Pancreas (tissue), 10 donors: ENCODE measurements at regions not wholly inside any gene's neighbourhood (a gene's known extent, or its start where the extent isn't known, plus 50 kb on each side); places are given as distances from the start of the nearest gene placed in this dataset.

Source experiments
- ATAC-seq, 4 donors: fragments of 200-7000 bp; cut with Tn5 transposase; one replicate each; pipeline versions ENCODE4 v1.8.0 to v1.9.1; 2020; ENCODE audit warnings: mild to moderate bottlenecking in 4 of 4, moderate library complexity in 4 of 4
- DNase-seq, 6 donors: peaks; one replicate each; pipeline ENCODE4 v3.0.0-alpha.2; 2020
- FAIRE-seq: peaks from 2 replicates; lab custom pipeline; 2012; peaks lifted over from hg19 to GRCh38; lab: Jason Lieb, UNC
- H3K27ac ChIP-seq, 4 donors: fragments of 200-600 bp; sonication (generic); 1 replicate in 3 of 4; 2 replicates in 1 of 4; pipeline versions ENCODE4 v1.5.0 to v1.8.0; 2020
- H3K27me3 ChIP-seq, 4 donors: fragments of 200-600 bp; one replicate each; pipeline ENCODE4 v1.8.0; 2021
- H3K36me3 ChIP-seq, 3 donors: fragments of 200-600 bp; sonication (generic) in 1 of 3; one replicate each; pipeline versions ENCODE4 v1.5.0 to v1.8.0; 2020 to 2021
- H3K4me1 ChIP-seq, 3 donors: fragments of 200-600 bp; one replicate each; pipeline ENCODE4 v1.8.0; 2021
- H3K4me3 ChIP-seq, 4 donors: fragments of 200-600 bp; sonication (generic) in 2 of 4; one replicate each; pipeline versions ENCODE4 v1.5.0 to v1.8.0; 2020 to 2021
- H3K9me3 ChIP-seq, 4 donors: fragments of 200-600 bp; one replicate each; pipeline ENCODE4 v1.8.0; 2021
- CTCF ChIP-seq, 4 donors: fragments of 200-600 bp; sonication (generic) in 3 of 4; IDR thresholded peaks; one replicate each; pipeline versions ENCODE4 v1.5.0 to v1.8.0; 2021; ENCODE audit warnings: antibody characterized with exemption in 4 of 4
- WGBS, 2 donors: extraction: QIAGEN DNeasy Blood & Tissue Kit; methylation state at CpG; one replicate each; pipeline ENCODE4 v1.1.7; 2013; 5-methylcytosine and 5-hydroxymethylcytosine counted together
- intact Hi-C, 3 donors: fragments of 100-400 bp; cut with DNase I; formaldehyde crosslinking; loops; one replicate each; pipeline versions ENCODE4 v1.11.1 to v1.14.2; 2022
- donor health status: healthy with polysubstance abuse.
- donor health status: DM: no; HTN: no; CAD: no; lungs with moderate emphysema.
- donor health status: DM: no; HTN: no; CAD: no.
- donor health status: control.
- donor health status: control.
- donor health status: Bipolar disorder and iron deficiency.
- donor health status: DM: yes; HTN: yes; CAD: no.
- donor health status: DM: no; HTN: no; CAD: no.
- donor health status: DM: no; HTN: no; CAD: no.
- donor health status: DM: yes; HTN: yes; CAD: no.

- Histone ChIP-seq H3K4me1 (no peaks in the 10 kb centered on the region), H3K4me3 (no peak overlapping the region), H3K36me3 (no peaks in the 10 kb centered on the region), H3K27ac (no peak overlapping the region), H3K27me3 (no peaks in the 10 kb centered on the region), H3K9me3 (no peaks in the 10 kb centered on the region)
- no peak for TF ChIP-seq CTCF (IDR thresholded peaks at IDR 0.05)
- WGBS, 2 donors = 66 to 75% methylated on average over 12 of the region's 12 CpGs
- DNase-seq (peak in 1 of 6 donors; percentile 17), ATAC-seq (no peak), FAIRE-seq (no peak)
- intact Hi-C loops = no loop called here
These were observed 148.6 kb downstream of the DNAJB6 start for GRCh38 chr7:157485361-157485831.

- DNase-seq = no peak
- no peaks in the 10 kb centered on the region for H3K4me1 ChIP-seq
- H3K27me3 ChIP-seq = no peaks in the 10 kb centered on the region
- no peak for TF ChIP-seq CTCF (IDR thresholded peaks at IDR 0.05)
- no peak overlapping the region for H3K27ac ChIP-seq
- H3K9me3 ChIP-seq = no peaks in the 10 kb centered on the region
- ATAC-seq = no peak
- no peak overlapping the region for H3K4me3 ChIP-seq
- H3K36me3 ChIP-seq = no peaks in the 10 kb centered on the region
- WGBS, 2 donors = 58 to 61% methylated on average over 11 of the region's 11 CpGs
- intact Hi-C loops = no loop called here
- no peak for FAIRE-seq
These were observed 149.4 kb downstream of the DNAJB6 start for GRCh38 chr7:157486007-157486755.

GRCh38 chr7:157487046-157487770, 150.4 kb downstream of the DNAJB6 start:
- H3K4me3 ChIP-seq = no peak overlapping the region
- H3K36me3 ChIP-seq = no peaks in the 10 kb centered on the region
- H3K27me3 ChIP-seq = no peaks in the 10 kb centered on the region
- no peak for ATAC-seq
- H3K9me3 ChIP-seq = no peaks in the 10 kb centered on the region
- no peak for DNase-seq
- intact Hi-C loops = no loop called here
- H3K27ac ChIP-seq = no peak overlapping the region
- no peaks in the 10 kb centered on the region for H3K4me1 ChIP-seq
- no peak for TF ChIP-seq CTCF (IDR thresholded peaks at IDR 0.05)
- FAIRE-seq = no peak
- 73 to 80% methylated on average over 24 of the region's 24 CpGs for WGBS, 2 donors

- WGBS, 2 donors = 89 to 91% methylated on average over 24 of the region's 24 CpGs
- Histone ChIP-seq H3K27ac (no peak overlapping the region), H3K9me3 (no peaks in the 10 kb centered on the region), H3K27me3 (no peaks in the 10 kb centered on the region), H3K36me3 (no peaks in the 10 kb centered on the region), H3K4me1 (no peaks in the 10 kb centered on the region), H3K4me3 (no peak overlapping the region)
- TF ChIP-seq CTCF (IDR thresholded peaks at IDR 0.05) = no peak
- DNase-seq = no peak
- intact Hi-C loops = no loop called here
- FAIRE-seq = no peak
- ATAC-seq = no peak
These were observed 151.5 kb downstream of the DNAJB6 start for GRCh38 chr7:157488281-157488680.

- Histone ChIP-seq H3K4me3 (no peak overlapping the region), H3K9me3 (no peaks in the 10 kb centered on the region), H3K27me3 (no peaks in the 10 kb centered on the region), H3K36me3 (no peaks in the 10 kb centered on the region), H3K4me1 (no peaks in the 10 kb centered on the region), H3K27ac (no peak overlapping the region)
- WGBS, 2 donors = 85 to 91% methylated on average over 10 of the region's 10 CpGs
- DNase-seq (no peak), ATAC-seq (no peak), FAIRE-seq (no peak)
- intact Hi-C loops = no loop called here
- no peak for TF ChIP-seq CTCF (IDR thresholded peaks at IDR 0.05)
These were observed 152.2 kb downstream of the DNAJB6 start for GRCh38 chr7:157488966-157489365.
